T-helper 2 cell treated with Interferon-gamma antibody and Interleukin-4, amounts not matched to agents 5 μg/mL and 100 μg/mL, for 36 hours (primary cell): ENCODE measurements at regions not wholly inside any gene's neighbourhood (a gene's known extent, or its start where the extent isn't known, plus 50 kb on each side); places are given as distances from the start of the nearest gene placed in this dataset.
A peak's percentile ranks its signal among the peaks of the same experiment; 100 is the strongest.

ENCODE experiments used
- DNase-seq: peaks from one replicate; pipeline ENCODE4 v3.0.0; 2021; ENCODE audit warnings: low spot score
- H3K27ac Mint-ChIP-seq: one replicate; pipeline ENCODE4 v1.8.0; 2021; ENCODE audit warnings: mild to moderate bottlenecking, mixed read lengths
- H3K27me3 Mint-ChIP-seq: one replicate; pipeline ENCODE4 v1.8.0; 2021; ENCODE audit warnings: low read depth, mixed read lengths
- H3K36me3 Mint-ChIP-seq: one replicate; pipeline ENCODE4 v1.8.0; 2021; ENCODE audit warnings: low read depth, mixed read lengths
- H3K4me1 Mint-ChIP-seq: one replicate; pipeline ENCODE4 v1.8.0; 2021; ENCODE audit warnings: low read depth, mixed read lengths
- H3K4me3 Mint-ChIP-seq: one replicate; pipeline ENCODE4 v1.8.0; 2022; ENCODE audit warnings: mild to moderate bottlenecking, moderate library complexity, mixed read lengths
- H3K9me3 Mint-ChIP-seq: one replicate; pipeline ENCODE4 v1.8.0; 2021; ENCODE audit warnings: mixed read lengths

GRCh38 chr1:3981746-3982505 is 81.9 kb upstream of the C1orf174 start:
- Mint-ChIP-seq H3K27me3 (peaks cover 4% of the 10 kb centered on the region), H3K4me1 (no peaks in the 10 kb centered on the region), H3K9me3 (no peaks in the 10 kb centered on the region), H3K36me3 (no peaks in the 10 kb centered on the region), H3K4me3 (no peak overlapping the region), H3K27ac (no peak overlapping the region)
- DNase-seq: no peak

GRCh38 chr1:3983181-3983580 is 83.1 kb upstream of the C1orf174 start:
- Mint-ChIP-seq H3K27me3 (peaks cover 4% of the 10 kb centered on the region), H3K36me3 (no peaks in the 10 kb centered on the region), H3K27ac (no peak overlapping the region)

GRCh38 chr1:3984586-3984985 is 84.5 kb upstream of the C1orf174 start:
- Mint-ChIP-seq H3K27ac (no peak overlapping the region), H3K4me1 (no peaks in the 10 kb centered on the region), H3K27me3 (peaks cover 4% of the 10 kb centered on the region), H3K9me3 (no peaks in the 10 kb centered on the region), H3K36me3 (no peaks in the 10 kb centered on the region), H3K4me3 (no peak overlapping the region)
- DNase-seq: no peak

More at GRCh38 chr1:3983181-3983580, 83.1 kb upstream of the C1orf174 start:
- DNase-seq: no peak
- H3K4me3 Mint-ChIP-seq: no peak overlapping the region
- H3K9me3 Mint-ChIP-seq: no peaks in the 10 kb centered on the region
- H3K4me1 Mint-ChIP-seq: no peaks in the 10 kb centered on the region

GRCh38 chr1:3986686-3987218 is 86.7 kb upstream of the C1orf174 start:
- no peaks in the 10 kb centered on the region for H3K9me3 Mint-ChIP-seq
- no peak overlapping the region for H3K27ac Mint-ChIP-seq
- no peaks in the 10 kb centered on the region for H3K36me3 Mint-ChIP-seq
- peaks cover 4% of the 10 kb centered on the region for H3K27me3 Mint-ChIP-seq
- no peak for DNase-seq
- H3K4me3 Mint-ChIP-seq: no peak overlapping the region
- H3K4me1 Mint-ChIP-seq: no peaks in the 10 kb centered on the region

GRCh38 chr1:3987669-3988235 is 87.7 kb upstream of the C1orf174 start:
- Mint-ChIP-seq H3K9me3 (peaks cover 5% of the 10 kb centered on the region), H3K4me3 (no peak overlapping the region), H3K36me3 (no peaks in the 10 kb centered on the region), H3K27ac (no peak overlapping the region), H3K4me1 (no peaks in the 10 kb centered on the region), H3K27me3 (peaks cover under 1% of the 10 kb centered on the region)
- DNase-seq: no peak

DNA sequence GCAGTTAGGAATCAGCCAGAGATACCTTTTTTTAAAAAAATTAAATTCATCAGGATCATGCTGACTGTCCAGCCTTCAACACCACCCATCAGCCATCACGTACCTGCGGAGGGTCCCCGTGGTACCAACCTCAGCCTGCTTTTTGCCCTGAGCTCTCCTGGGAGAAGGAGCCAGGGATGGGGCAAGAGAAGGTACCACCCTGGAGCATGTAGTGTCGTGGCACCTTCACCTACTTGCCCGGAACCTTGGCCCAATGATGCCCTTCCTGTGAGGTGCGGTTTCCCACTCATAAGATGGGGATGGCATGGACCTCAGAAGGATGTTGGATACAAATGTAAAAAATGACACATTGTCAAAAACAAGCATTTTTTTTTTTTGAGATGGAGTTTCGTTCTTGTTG is 88.4 kb upstream of the C1orf174 start:
- H3K4me3 Mint-ChIP-seq: no peak overlapping the region
- no peaks in the 10 kb centered on the region for H3K36me3 Mint-ChIP-seq
- peaks cover 5% of the 10 kb centered on the region for H3K9me3 Mint-ChIP-seq
- no peaks in the 10 kb centered on the region for H3K4me1 Mint-ChIP-seq
- DNase-seq: no peak
- no peak overlapping the region for H3K27ac Mint-ChIP-seq
- H3K27me3 Mint-ChIP-seq: no peaks in the 10 kb centered on the region

DNA sequence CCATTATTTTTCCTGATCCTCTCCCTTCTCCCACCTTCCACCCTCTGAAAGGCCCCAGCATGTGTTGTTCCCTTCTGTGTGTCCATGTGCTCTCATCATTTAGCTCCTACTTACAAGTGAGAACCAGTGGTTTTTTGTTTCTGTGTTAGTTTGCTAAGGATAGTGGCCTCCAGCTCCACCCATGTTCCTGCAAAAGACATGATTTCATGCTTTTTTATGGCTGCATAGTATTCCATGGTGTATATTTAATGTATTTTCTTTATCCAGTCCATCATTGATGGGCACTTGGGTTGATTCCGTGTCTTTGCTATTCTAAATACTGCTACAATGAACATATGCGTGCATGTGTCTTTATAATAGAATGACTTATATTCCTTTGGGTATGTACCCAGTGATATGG is 89.4 kb upstream of the C1orf174 start:
- no peak for DNase-seq
- peaks cover 5% of the 10 kb centered on the region for H3K9me3 Mint-ChIP-seq
- no peak overlapping the region for H3K4me3 Mint-ChIP-seq
- no peak overlapping the region for H3K27ac Mint-ChIP-seq
- no peaks in the 10 kb centered on the region for H3K4me1 Mint-ChIP-seq
- no peaks in the 10 kb centered on the region for H3K36me3 Mint-ChIP-seq
- no peaks in the 10 kb centered on the region for H3K27me3 Mint-ChIP-seq

GRCh38 chr1:3992103-3992556 is 92.1 kb upstream of the C1orf174 start:
- Mint-ChIP-seq H3K27ac (peak overlapping the region; percentile 78), H3K4me1 (no peaks in the 10 kb centered on the region), H3K27me3 (no peaks in the 10 kb centered on the region), H3K4me3 (no peak overlapping the region), H3K36me3 (no peaks in the 10 kb centered on the region), H3K9me3 (peaks cover 5% of the 10 kb centered on the region)
- DNase-seq: no peak

DNA sequence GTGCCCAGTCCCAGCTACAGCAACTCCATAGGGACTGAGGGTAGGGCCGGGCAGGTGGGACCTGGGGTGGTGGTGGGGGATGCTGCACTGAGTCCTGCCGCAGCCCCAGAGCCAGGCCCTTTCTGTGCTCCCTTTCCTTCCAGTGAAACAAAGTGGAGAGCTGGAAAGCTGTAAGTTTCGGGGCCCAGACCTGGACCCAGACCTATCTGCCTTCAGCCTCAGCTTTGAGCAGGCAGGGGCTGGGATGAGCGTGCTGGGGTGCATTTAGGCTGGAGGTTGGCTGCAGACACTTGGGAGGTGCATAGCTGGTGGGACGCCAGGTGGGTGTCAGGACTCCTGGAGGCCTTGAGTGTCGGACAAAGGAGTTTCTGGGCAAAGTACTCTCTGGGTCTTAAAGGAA is 92.7 kb upstream of the C1orf174 start:
- no peak for DNase-seq
- Mint-ChIP-seq H3K36me3 (no peaks in the 10 kb centered on the region), H3K4me3 (no peak overlapping the region), H3K27ac (no peak overlapping the region), H3K4me1 (no peaks in the 10 kb centered on the region), H3K27me3 (no peaks in the 10 kb centered on the region), H3K9me3 (peaks cover 5% of the 10 kb centered on the region)

GRCh38 chr1:3993619-3994375 is 93.7 kb upstream of the C1orf174 start:
- H3K27ac Mint-ChIP-seq: no peak overlapping the region

DNA sequence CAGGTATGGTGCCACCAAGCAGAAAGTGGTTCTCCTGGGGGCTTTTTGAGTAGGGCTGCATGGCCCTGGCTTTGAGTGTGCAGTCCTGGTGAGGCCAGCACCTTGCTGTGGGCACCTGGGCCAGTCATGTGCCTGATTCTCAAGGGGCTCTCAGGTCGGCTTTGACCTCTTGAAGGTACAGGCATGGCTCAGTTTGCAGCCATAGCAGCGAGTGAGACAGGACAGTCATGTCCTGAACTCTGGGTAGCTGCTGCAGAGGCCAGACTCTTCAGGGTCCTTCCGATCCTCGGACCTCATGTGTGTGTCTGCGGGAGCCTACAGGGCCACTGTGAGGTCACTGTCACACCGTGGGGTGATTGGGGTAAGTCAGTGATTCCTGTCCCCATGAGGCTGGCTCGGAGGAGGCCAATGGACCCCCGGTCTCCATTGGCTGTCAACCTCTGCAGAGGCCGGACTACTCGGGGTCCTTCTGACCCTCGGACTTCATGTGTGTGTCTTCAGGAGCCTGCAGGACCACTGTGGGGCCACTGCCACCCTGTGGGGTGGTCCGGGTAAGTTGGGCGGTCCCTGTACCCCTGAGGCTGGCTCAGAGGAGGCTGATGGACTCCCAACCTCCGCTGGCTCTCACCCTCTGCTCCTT is 95.2 kb upstream of the C1orf174 start:
- Mint-ChIP-seq H3K27me3 (no peaks in the 10 kb centered on the region), H3K9me3 (peaks cover 5% of the 10 kb centered on the region), H3K36me3 (no peaks in the 10 kb centered on the region), H3K4me1 (no peaks in the 10 kb centered on the region), H3K27ac (no peak overlapping the region), H3K4me3 (no peak overlapping the region)
- DNase-seq: no peak

More at GRCh38 chr1:3993619-3994375, 93.7 kb upstream of the C1orf174 start:
- DNase-seq: no peak
- Mint-ChIP-seq H3K4me1 (no peaks in the 10 kb centered on the region), H3K9me3 (peaks cover 5% of the 10 kb centered on the region), H3K27me3 (no peaks in the 10 kb centered on the region), H3K4me3 (no peak overlapping the region), H3K36me3 (no peaks in the 10 kb centered on the region)

DNA sequence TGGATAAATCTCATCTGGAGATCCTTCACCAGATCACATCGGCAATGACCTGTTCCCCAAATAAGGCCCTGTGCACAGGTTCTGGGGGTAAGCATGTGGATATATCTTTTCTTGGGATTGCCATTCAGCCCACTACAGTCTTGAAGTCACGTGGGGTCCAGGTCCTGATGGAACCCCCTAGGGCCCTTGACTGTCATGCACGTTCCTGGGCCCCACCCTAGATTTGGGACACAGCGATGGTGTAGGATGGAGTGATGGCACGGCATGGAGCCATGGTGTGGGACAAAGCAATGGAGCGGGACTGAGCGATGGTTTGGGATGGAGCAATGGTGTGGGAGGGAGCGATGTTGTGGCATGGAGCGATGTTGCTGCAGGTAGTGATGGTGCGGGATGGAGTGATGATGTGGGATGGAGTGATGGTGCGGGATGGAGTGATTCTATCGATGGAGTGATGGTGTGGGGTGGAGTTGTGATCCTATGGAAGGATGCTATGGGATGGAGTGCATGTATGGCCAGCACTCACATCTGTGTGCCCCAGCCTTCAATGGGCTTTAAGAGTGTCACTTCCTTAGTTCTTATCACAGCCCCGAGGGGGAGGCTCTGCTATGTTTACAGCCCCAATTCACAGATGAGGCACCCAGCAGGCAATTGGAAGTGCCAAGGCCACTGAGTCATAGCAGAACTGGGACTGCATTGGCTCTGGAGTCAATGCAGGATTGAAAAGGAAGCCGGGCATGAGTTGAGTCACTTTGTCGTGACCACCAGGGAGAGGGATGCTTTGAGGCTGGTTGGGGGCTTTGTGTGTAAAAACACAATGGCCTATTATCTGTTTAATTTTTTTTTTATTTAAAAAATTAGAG is 97.0 kb upstream of the C1orf174 start:
- Mint-ChIP-seq H3K4me3 (no peak overlapping the region), H3K27me3 (no peaks in the 10 kb centered on the region), H3K9me3 (peaks cover 4% of the 10 kb centered on the region), H3K27ac (no peak overlapping the region), H3K36me3 (no peaks in the 10 kb centered on the region), H3K4me1 (no peaks in the 10 kb centered on the region)
- no peak for DNase-seq

GRCh38 chr1:3998086-3998485 is 98.0 kb upstream of the C1orf174 start:
- Mint-ChIP-seq H3K27ac (no peak overlapping the region), H3K4me3 (no peak overlapping the region), H3K27me3 (no peaks in the 10 kb centered on the region), H3K9me3 (no peaks in the 10 kb centered on the region), H3K36me3 (no peaks in the 10 kb centered on the region), H3K4me1 (no peaks in the 10 kb centered on the region)
- no peak for DNase-seq
